Forelimb muscle (tissue), 1 donor: ENCODE measurements at regions not wholly inside any gene's neighbourhood (a gene's known extent, or its start where the extent isn't known, plus 50 kb on each side); places are given as distances from the start of the nearest gene placed in this dataset.

Experiments
- DNase-seq: peaks from one replicate; pipeline ENCODE4 v3.0.0-alpha.2; 2013; ENCODE audit warnings: low read depth

- no peak for DNase-seq
Observed at GRCh38 chr9:73011956-73012355, 59.1 kb upstream of the ALDH1A1 start.

DNA sequence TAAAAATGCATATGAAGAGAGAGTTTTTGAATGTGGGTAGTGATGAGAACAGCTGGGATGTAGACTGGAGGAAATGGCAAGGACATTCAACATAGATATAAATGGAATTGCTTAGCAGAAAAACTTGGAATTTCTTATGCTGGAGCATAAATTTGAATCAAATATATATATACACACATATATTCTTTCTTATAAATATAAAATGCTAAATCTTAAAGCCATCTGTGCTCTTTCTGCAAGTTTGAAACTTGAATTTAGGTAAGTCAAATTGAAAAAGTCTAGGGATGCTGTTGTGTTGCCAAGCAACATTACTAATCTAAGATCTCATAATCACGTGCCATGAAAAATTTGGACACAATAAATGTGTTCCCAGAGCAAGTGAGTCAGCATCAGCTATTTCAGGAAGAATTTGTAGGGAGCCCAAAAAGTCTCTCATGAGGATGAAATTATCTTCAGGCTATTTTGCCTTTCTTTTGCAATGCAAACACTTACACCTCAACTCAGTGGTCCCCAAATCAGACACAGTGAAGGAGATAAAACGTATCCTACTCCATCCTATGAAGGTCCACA lies 58.4 kb upstream of the ALDH1A1 start:
- DNase-seq, result peak; percentile 47

DNA sequence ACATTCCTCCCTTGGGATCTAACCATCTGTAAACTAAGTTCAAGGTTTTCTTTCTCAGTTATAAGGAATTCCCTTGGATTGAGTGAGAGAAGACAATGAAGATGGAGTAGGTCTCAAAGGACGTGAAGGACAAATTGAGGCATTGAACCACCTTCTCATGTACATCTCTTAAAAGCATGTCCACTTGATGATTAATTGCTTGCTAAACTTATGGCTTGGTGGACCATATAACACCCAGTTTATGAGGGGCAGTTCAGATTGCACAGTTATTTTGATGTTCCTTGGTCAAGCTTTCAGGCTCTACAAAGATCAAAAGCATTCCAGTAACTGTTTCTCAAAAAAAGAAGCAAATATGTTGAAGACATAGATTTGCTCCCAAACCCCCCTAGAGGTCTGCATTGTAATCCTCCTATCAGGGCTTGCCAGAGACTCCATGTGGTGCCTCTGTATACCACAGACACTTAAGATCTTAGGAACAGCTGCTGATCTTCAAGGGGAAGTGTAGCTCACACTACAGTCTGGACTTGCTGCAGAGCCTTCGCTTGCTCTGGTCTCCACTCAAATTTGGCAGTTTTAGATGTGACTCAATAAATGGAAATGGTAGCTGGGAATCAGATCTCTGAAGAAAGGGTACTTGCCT lies 56.9 kb upstream of the ALDH1A1 start:
- no peak for DNase-seq

DNA sequence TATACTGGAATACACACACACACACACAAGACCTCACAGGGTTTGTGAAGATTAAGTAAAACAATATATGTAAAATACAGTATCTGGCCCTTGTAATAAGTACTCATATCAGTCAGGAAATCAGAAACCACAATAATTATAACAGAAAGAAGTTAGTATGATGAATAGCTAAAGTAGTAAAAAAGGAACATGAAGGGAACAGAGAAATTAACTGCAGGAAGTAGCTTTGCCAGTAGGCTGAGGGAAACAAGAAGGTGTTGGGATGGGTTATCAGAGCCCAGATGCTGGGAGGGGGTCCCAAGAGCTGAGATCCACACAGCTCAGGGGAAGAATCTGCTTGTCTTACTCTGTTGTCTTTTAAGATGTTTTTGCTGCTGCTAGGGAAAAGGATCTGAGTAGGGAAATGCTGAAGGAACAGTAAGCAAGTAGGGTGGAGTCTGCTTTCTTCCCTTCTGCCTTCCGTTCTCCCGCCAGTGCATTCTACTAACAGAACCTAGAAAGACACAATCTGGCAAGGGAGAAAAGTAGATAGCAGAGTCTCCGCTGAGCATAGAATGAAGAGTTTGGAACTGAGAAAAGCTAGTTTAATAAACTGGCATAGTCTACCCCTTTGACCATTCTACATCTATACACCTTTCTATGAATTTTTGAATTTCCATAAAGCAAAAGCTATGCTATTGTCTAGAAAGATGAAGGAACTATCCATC lies 55.3 kb upstream of the ALDH1A1 start:
- no peak for DNase-seq

- DNase-seq, result no peak
Observed at GRCh38 chr9:73006986-73007385, 54.1 kb upstream of the ALDH1A1 start.
